Suprapubic skin (tissue), 3 donors: ENCODE measurements at regions not wholly inside any gene's neighbourhood (a gene's known extent, or its start where the extent isn't known, plus 50 kb on each side); places are given as distances from the start of the nearest gene placed in this dataset.

Experiments used
- CTCF ChIP-seq, 2 donors: fragments of 200-600 bp in 1 of 2; fragments of 450-650 bp in 1 of 2; sonication (generic) in 1 of 2; IDR thresholded peaks; one replicate each; pipeline ENCODE4 v1.5.1; 2016 to 2019; ENCODE audit warnings: antibody characterized with exemption in 2 of 2, mild to moderate bottlenecking in 1 of 2, moderate library complexity in 1 of 2
- POLR2A ChIP-seq, 2 donors: fragments of 450-650 bp; IDR thresholded peaks; one replicate each; pipeline ENCODE4 v1.6.1; 2017; ENCODE audit warnings: antibody characterized with exemption in 2 of 2, mild to moderate bottlenecking in 2 of 2, moderate library complexity in 2 of 2

GRCh38 chr13:81987159-81987558 is 1646.2 kb upstream of the SPRY2 start:
- no peak for TF ChIP-seq POLR2A (IDR thresholded peaks at IDR 0.05)
- no peak for TF ChIP-seq CTCF (IDR thresholded peaks at IDR 0.05)
